ENCODE measurements at regions not wholly inside any gene's neighbourhood (a gene's known extent, or its start where the extent isn't known, plus 50 kb on each side); places are given as distances from the start of the nearest gene placed in this dataset.

DNA sequence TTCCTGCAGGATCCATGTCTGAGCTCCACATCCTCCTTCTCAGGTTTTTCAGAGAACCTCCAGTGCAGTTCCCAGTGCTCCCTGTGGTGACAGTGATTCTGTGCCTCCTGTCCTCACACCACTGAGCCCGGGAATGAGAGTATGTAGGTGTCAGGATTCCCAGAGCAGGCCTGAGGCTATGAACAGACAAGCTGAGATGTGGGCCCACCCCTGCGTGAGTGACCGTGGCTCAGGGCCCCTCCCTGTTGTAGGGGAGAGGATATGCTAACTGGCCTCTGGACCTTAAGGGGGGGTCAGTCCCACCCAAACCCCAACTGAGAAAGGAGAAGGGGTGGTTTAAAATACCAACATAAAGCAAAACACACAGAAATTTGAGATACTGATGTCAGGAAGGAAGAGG is 104.8 kb upstream of the RAB12 start:
- TF ChIP-seq, protein P1, sequence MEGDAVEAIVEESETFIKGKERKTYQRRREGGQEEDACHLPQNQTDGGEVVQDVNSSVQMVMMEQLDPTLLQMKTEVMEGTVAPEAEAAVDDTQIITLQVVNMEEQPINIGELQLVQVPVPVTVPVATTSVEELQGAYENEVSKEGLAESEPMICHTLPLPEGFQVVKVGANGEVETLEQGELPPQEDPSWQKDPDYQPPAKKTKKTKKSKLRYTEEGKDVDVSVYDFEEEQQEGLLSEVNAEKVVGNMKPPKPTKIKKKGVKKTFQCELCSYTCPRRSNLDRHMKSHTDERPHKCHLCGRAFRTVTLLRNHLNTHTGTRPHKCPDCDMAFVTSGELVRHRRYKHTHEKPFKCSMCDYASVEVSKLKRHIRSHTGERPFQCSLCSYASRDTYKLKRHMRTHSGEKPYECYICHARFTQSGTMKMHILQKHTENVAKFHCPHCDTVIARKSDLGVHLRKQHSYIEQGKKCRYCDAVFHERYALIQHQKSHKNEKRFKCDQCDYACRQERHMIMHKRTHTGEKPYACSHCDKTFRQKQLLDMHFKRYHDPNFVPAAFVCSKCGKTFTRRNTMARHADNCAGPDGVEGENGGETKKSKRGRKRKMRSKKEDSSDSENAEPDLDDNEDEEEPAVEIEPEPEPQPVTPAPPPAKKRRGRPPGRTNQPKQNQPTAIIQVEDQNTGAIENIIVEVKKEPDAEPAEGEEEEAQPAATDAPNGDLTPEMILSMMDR (IDR thresholded peaks at IDR 0.05; ENCODE audit: low read depth, low read length): no peak
- TF ChIP-seq POLR2A (IDR thresholded peaks at IDR 0.05; ENCODE audit: extremely low read depth, insufficient read length): no peak
- no peak for TF ChIP-seq MYC (IDR thresholded peaks at IDR 0.05; ENCODE audit: low read depth, low read length)
